HG03175 (cell line): ENCODE measurements at regions not wholly inside any gene's neighbourhood (a gene's known extent, or its start where the extent isn't known, plus 50 kb on each side); places are given as distances from the start of the nearest gene placed in this dataset.
"Not testable (repeated sequence)": the region's sequence is repeated elsewhere in the genome, so short reads cannot be mapped to it uniquely, and the experiment has no call there.

Source experiments
- ATAC-seq: cut with Tn5 transposase; IDR thresholded peaks from one replicate; pipeline ENCODE4 v1.9.1; 2021; ENCODE audit warnings: mild to moderate bottlenecking, moderate library complexity; ENCODE audit not compliant: unreplicated experiment

DNA sequence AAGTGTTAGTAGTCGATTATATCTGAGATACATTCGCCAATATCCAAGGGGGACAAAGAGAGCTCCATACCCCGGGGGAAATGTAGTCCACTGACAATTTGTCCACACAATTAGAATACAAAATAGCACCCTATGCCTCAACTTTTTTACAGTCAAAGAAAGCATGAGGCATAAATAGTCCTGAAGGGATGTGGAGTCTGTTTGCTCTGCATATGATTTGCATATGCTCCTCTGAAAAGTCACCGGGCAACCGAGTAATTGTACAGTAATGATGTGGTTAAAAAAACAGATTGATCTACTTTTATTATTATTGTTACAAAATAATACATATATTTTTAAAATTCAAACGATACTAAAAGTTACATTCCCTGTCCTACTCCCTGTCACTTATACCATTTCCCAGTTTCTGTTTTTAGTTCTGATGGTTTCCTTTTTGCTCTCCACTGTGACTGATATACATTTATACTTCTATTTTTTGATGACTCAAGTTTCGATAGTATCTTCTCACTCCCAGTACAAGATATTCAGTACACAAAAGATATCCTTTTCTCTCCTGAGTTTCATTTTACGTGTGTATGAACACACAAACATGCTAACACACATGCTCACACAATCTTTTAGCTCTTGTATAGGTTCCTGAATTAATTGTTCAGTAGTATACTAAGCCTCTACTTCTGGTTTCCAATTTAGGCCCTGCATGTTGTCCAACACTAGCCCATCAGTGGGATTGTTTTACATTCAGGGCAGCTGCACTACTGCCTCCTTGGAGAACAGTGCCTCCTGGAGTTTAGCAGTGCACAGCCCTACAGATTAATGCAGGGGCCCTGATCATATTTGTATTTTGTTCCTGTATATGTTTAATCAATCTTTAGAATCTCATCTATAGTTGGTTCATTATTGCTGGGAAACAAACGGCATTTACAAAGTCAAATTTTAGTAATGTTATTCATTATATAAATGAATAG is 130.9 kb downstream of the TES start:
- no peak for ATAC-seq

GRCh38 chr7:116342125-116342524 is 131.8 kb downstream of the TES start:
- no peak for ATAC-seq

- no peak for ATAC-seq
Observed at GRCh38 chr7:116347151-116347832, 137.0 kb downstream of the TES start.

GRCh38 chr7:116348346-116348745 is 138.0 kb downstream of the TES start:
- ATAC-seq = no peak

- no peak for ATAC-seq
Observed at GRCh38 chr7:116351966-116352365, 141.6 kb downstream of the TES start.

DNA sequence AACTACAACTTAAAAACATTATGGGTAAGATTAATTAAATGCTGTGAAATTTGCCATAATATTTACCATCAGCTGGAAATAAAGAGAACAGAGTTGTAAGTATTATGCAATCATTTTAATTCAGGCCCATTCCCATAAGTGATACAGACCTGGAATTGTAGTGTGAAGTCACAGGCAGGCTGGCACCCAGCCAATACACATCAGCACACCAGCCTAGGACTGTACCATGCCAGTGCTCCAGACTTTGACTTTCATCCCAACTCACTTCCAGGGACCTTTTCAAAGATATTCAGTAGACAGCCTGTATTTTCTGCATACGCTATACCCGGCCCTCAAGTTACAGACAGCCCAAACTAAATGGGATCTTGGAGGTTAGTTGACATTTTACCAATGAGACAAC is 143.3 kb downstream of the TES start:
- ATAC-seq = no peak

DNA sequence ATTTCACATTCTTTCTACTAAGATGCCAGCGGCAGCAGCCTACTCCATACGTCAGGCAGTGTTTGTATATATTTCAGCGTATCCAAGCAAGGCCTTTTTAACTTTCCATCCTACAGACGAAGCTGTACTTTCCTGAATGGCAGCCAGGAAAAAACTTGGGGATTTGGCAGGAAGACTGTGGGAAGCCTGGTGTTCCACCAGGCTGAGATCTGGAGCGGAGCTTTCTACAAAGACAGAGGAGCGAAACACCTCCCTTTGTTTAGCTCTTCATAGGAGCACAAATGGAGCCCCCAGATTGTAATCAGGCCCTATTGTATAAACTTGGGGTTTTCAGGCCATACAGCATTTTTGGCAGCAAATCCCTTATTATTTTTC is 143.8 kb downstream of the TES start:
- no peak for ATAC-seq

DNA sequence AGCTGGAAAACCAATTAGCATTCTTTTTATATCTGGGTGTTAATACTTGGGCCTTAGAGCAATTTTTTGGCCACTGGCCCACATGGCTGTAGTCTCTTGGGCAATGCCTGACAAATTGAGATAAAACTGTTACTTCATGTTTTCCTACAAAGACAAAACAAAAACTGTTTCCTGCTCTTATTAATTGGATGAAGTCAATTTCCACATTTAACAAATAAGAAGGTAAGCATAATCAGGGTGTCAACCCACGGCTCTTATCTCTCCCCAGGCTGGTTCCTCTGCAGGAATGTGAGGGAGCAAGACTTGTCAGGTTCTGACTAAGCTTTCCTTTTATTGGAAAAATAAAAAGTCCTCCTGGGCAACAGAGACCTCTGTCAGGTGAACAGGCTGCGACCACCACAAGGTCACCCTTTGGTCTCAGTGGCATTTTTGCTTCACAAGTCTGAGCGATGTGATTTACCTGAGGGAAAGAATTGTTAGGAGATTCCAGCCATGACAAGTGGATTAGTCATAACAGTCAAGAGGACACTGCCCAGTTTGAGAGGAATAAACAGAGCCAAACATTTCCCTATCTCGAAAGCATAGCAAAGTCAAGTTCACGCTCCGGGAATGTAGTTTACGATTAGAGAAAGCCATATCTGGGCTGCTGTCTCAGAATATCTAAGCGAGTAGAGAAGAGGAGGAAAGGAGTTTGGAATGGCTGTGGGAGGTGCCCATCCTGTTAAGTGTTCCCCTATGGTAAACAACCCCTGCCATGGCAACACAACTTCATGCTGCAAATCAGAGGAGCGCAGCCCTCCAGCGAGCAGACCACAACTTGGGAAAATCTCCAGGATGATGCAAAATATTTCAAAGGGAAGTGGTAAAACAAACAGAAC is 144.4 kb downstream of the TES start:
- ATAC-seq = no peak

GRCh38 chr7:116355424-116355765 is 144.1 kb upstream of the CAV2 start:
- ATAC-seq = no peak

GRCh38 chr7:116356333-116356965 is 143.1 kb upstream of the CAV2 start:
- ATAC-seq = no peak

DNA sequence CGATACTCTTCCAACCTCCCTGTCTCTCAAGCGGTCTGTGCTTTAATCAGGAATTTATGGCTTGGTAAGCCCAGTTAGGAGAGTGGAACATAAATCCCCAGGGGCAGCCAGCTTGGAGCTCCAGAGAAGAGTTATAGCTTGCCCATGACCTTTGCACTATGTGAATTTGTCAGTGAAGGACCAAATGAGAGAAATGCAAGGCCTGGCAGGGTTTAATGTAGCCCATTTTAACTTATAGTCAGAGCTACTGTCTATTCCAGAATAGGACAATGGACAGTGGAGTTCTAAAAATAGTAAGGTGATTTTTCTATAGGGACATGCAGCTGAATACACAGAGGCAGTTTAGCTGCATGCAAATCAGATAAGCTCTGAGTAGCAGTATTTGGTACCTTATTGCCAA is 142.6 kb upstream of the CAV2 start:
- ATAC-seq = no peak

GRCh38 chr7:116357781-116358670 is 141.5 kb upstream of the CAV2 start:
- ATAC-seq = no peak

DNA sequence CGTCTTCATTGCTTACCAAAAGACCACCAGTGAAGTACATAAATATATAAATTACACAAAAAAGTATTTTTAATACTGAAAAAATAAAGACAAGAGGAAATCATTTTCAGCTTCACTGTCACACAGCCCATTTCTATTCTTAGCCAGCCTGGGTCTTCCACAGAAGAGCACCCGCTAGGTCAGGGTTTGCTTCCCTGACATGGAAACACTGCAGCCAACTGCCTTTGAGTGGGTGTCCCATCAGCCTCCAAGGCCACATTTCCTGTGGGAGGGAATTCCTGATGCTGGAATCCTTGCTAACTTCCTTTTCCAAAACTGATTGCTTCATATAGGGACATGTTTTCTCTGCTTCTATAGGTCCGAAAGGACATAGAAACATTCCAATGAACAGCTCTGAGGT is 137.8 kb upstream of the CAV2 start:
- no peak for ATAC-seq

DNA sequence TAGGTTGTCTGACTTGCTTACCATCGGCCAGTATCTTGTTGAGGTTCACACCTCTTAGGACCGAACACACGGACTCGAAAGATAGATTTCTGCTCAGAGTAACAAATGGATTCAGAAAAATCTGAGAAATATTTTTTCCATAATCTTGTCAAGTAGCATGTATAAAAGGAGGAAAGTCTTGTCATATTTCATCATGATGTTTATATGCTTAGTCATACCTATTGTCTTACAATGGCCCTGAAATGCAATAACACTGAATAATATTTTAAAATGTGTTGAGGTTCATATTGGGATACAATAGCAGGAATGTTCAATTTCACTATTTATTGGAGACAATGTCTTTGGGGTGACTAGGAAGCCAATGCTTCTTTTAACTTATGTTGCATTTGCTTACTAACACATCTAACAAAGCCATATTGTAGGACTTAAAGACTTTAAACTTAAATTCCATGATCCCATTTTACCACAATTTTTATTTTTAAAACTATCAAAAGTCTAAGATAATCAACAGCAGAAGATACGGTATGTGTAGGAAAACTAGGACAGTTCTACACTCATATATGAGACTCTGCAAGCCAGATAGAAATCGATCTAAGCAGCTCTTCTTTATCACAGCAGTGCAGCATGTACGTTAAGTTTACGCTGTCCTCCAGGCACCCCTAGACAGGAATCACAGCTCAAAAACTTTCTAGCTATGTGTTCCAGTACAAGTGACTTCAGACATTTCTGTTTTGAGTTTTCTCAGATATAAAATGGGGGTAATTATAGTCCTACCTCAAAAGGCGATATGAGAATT is 135.7 kb upstream of the CAV2 start:
- no peak for ATAC-seq

- no peak for ATAC-seq
Observed at GRCh38 chr7:116364469-116364868, 135.1 kb upstream of the CAV2 start.

DNA sequence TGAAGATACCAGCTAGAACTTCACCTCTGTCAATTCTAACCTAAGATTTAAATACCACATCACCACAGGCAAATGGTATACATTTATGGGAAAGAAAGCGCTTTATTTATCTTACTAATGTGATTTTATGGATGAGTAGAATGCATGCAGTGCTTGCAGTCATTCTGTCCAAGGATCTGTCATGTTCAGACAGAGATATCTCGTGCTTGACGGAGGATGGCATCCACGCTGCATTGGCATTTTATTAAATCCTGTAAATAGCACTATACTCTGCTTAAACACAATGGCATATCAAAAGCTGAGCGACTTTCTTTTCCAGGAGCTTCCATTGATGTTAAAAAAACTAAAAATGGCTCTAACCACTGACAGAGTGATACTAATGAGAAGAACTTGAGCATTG is 133.7 kb upstream of the CAV2 start:
- ATAC-seq = no peak

GRCh38 chr7:116367171-116367813 is 132.2 kb upstream of the CAV2 start:
- ATAC-seq = no peak

GRCh38 chr7:116368965-116369364 is 130.6 kb upstream of the CAV2 start:
- ATAC-seq = no peak

DNA sequence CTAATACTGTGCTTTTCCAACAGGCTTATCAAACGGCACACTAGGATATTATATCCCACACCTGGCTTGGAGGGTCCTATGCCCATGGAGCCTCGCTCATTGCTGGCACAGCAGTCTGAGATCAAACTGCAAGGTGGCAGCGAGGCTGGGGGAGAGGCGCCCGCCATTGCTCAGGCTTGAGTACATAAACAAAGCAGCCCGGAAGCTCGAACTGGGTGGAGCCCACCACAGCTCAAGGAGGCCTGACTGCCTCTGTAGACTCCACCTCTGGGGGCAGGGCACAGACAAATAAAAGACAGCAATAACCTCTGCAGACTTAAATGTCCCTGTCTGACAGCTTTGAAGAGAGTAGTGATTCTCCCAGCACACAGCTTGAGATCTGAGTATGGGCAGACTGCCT is 128.0 kb upstream of the CAV2 start:
- ATAC-seq = not testable (repeated sequence)
